GM12864 (cell line): ENCODE measurements at regions not wholly inside any gene's neighbourhood (a gene's known extent, or its start where the extent isn't known, plus 50 kb on each side); places are given as distances from the start of the nearest gene placed in this dataset.
"Not testable (repeated sequence)": the region's sequence is repeated elsewhere in the genome, so short reads cannot be mapped to it uniquely, and the experiment has no call there.

ENCODE experiments used
- DNase-seq: peaks from one replicate; pipeline ENCODE4 v3.0.0-alpha.2; 2011; ENCODE audit warnings: low read depth
- H3K4me3 ChIP-seq: 2 replicates; pipeline ENCODE4 v1.5.1; 2011; ENCODE audit warnings: mild to moderate bottlenecking, low read depth, low read length, control low read depth
- CTCF ChIP-seq: IDR thresholded peaks from 2 replicates; pipeline ENCODE4 v1.5.1; 2011; ENCODE audit warnings: low read depth, mild to moderate bottlenecking, moderate library complexity, low read length, control low read depth, inconsistent platforms; ENCODE audit errors: missing control alignments

GRCh38 chr1:187725216-187725615 is 896.5 kb downstream of the PLA2G4A start:
- no peak for TF ChIP-seq CTCF
- H3K4me3 ChIP-seq, result no peak overlapping the region
- no peak for DNase-seq

GRCh38 chr1:187733232-187733631 is 904.5 kb downstream of the PLA2G4A start:
- TF ChIP-seq CTCF, result no peak
- no peak for DNase-seq
- no peak overlapping the region for H3K4me3 ChIP-seq

GRCh38 chr1:187734427-187734826 is 905.7 kb downstream of the PLA2G4A start:
- TF ChIP-seq CTCF, result no peak
- H3K4me3 ChIP-seq, result no peak overlapping the region
- no peak for DNase-seq

GRCh38 chr1:187744665-187745064 is 915.9 kb downstream of the PLA2G4A start:
- no peak overlapping the region for H3K4me3 ChIP-seq
- DNase-seq, result no peak
- no peak for TF ChIP-seq CTCF

GRCh38 chr1:187755536-187755935 is 926.8 kb downstream of the PLA2G4A start:
- no peak overlapping the region for H3K4me3 ChIP-seq
- TF ChIP-seq CTCF, result no peak
- DNase-seq, result no peak

GRCh38 chr1:187756684-187757083 is 927.9 kb downstream of the PLA2G4A start:
- H3K4me3 ChIP-seq, DNase-seq: not testable (repeated sequence)

GRCh38 chr1:187759825-187760333 is 931.1 kb downstream of the PLA2G4A start:
- DNase-seq, result no peak
- H3K4me3 ChIP-seq, result no peak overlapping the region
- no peak for TF ChIP-seq CTCF
